ENCODE measurements at regions not wholly inside any gene's neighbourhood (a gene's known extent, or its start where the extent isn't known, plus 50 kb on each side); places are given as distances from the start of the nearest gene placed in this dataset.
"Not testable (repeated sequence)": the region's sequence is repeated elsewhere in the genome, so short reads cannot be mapped to it uniquely, and the experiment has no call there.

DNA sequence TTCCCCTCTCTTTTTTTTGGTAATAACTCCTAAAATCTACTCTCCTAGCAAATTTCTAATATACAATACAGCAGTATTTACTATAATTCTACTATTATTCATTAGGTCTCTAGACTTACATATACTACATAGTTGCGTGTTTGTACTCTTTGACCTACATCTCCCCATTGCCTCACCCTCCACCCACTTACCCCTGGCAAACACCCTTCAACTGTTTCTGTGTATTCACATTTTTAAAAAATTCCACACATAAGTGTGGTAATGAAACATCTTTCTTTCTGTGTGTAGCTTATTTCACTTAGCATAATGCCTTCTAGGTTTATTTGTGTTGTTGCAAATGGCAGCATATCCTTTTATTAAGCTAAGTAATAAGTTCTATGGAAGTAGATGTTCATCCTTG, 336.0 kb downstream of the CCDC85A start:
- DNase-seq, result no peak

DNA sequence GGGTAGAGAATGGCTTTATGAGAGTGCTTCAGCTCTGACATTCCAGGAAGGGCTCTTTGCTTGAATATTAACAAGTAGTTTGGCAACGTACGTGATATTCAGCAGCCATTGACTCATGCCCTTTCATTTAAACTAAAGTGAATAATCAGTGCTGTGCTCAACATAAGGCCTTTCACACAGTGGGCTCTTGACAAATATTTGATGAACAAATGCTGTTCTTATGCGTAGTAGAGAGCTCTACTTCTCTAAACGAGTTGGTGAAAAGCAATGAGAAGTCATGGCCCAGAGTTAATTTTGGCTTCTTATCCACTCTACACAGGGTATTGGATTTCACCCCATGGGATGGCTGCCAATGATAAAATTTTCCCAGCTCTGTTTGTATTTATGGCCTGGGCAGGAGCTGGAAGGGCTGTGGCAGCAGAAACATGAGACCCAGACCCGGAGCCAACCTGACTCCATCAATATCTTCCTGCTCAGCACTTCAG, 338.9 kb downstream of the CCDC85A start:
- DNase-seq, result no peak

DNA sequence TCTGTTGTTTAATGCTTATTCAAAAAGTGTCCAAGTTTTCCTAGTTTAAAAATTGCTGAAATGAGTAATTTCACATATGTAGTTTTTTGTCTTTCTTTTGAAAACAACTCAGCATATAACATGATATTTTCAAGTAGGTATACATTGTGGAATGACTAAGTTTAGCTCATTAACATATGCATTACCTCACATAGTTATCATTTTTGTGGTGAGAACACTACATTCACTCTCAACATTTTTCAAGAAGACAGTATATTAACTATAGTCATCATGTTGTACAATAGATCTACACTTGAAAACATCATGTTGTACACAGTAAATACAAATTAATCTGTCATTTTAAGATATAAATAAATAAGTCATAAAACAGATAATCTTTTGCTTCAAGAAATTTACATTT, 340.0 kb downstream of the CCDC85A start:
- DNase-seq, result no peak

DNA sequence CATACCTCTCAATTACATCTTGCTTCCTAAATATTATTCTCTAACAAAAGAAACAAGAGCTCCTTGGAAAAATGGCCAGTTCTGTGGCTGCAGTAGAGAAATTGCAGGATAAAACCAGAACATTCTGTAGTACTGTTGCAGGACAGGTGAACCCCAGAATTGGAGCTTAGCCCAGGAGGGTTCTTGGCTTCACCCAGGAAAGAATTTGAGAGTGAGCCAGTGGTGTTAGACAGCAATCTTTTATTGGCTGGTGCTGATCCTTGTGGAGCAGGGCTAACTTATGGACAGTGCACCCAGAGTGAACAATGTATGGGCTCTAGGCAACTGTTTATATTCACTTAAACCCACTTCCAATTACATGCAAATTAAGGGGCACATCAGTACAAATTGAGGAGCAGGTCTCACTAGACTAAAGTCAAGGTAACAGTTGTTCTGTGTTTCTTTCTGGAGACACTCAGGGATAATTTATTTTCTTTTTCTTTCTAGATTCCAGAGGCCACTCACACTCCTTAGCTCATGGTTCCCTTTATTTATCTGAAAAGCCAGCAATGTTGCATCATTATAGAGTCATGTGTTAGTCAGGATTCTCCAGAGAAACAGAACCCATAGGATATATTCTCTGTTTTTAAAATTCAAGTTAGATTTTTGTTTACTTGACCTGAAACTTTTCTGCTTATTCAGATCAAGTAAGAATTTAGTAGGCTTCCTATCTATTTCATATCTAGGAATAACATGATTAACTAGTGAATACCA, 348.1 kb downstream of the CCDC85A start:
- DNase-seq, result no peak

DNA sequence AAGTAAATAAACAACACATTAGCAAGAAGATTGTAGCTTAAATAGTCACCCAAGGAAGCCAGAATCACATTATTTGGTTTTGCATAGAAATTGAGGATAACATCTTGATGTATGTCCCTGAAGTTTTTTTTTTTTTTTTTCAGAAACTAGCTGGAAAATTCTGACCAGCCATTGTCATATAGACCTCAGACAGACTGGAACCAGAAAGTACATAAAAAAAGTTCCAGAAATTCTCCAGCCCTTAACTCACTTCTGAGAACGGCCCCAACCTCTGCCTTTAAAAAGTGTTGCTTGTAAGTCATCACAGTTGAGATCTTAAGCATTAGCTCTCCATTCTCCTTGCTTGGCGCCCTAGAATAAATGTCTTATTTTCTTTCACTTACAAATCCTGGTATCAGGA, 350.5 kb downstream of the CCDC85A start:
- DNase-seq, result no peak

DNA sequence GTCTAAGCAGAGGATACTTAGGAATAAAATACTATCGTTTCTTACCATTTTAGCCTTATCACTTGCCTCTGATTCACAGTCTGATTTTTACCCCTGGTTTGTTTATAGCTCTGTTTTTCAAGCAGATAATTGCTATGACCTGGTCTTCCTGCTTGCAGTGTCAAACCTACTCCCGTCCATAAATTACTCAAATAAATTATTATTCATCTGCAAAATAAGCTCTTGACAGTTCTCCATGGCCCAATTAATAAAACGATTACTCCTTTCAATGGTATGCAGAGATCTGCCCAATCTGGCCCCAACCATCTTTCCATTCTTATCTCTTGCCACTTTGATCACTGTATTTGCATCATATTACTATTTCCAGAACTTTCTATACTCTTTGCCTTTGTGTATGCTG, 354.0 kb downstream of the CCDC85A start:
- DNase-seq, result no peak

DNA sequence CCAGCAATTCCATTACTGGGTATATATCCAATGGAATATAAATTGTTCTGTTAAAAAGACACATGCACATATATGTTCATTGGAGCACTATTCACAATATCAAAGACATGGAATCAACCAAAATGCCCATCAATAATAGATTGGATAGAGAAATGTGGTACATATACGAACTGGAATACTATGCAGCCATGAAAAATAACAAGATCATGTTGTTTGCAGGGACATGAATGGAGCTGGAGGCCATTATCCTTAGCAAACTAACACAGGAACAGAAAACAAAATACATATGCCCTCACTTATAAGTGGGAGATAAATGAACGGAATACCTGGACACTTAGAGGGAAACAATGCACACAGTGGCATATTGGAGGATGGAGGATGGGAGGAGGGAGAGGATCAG, 355.8 kb downstream of the CCDC85A start:
- no peak for DNase-seq

DNA sequence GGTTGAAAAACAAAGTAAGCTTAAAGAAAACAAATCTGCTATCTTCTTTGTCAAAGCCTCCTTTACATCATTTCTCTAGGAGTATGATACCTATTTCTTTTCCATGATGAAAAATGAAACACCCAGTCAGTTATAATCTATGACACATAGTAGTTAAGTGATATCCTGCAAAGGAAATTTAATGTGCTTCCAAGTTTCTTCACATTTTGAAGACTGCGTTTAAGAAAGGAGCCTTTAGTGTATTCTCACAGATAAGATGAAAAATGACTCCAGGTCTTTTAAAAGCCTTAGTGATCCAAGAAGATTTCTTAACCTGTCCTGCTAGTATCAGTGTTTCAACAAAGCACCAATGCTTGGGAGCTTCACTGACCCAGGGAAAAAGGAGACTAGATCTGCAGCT, 356.7 kb downstream of the CCDC85A start:
- DNase-seq, result no peak

DNA sequence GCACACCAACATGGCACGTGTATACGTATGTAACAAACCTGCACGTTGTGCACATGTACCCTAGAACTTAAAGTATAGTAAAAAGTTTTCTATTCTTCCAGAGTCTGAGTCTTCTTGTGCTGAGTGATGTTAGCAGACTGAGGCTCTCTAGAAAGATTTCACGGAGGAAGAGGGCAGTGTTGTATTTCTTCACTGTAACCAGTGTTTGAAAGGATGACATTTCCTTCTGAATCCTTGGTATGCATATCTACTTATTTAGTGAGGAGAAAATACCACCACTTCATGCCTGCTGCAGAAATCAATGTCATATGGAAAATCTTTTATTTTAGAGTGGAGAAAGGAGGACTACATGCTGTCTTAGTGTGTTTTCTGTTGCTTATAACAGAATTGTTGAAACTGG, 357.1 kb downstream of the CCDC85A start:
- no peak for DNase-seq

DNA sequence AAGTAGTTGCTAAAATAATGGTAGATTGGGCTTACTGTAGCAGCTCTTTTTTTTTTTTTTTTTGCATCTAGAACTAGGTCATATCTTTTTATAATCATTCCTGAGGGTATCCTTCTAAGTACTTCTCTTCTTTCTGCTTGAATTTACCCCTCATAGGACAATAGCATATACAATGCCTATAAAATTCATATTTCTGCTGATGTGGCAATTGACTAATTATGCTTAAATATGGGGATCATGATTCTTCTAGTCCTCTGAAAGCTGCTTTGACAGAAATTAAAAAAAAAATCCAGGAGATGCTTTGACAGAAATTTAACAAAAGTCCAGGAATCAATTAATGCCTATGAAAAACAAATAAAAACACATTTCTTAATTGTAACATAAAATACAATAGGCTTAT, 358.4 kb downstream of the CCDC85A start:
- DNase-seq, result no peak

DNA sequence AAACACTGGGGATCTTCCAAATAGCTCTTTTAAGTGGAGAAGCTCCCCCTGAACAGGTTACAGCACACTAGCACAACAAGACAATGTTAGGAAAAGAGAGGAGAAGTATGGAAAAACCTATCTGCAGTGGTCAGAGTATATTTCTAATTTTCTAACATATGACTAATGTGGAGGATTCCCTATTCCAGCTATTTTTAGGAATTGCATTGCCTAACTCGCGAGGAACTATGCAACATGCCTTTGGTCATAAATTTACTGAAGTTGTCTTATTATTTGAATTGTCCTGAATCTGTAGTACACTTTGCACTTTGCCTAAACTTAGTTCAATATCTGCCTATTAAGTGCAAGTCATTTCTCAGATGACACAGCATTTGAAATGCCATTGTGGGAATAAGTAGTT, 381.4 kb downstream of the CCDC85A start:
- DNase-seq, result no peak

DNA sequence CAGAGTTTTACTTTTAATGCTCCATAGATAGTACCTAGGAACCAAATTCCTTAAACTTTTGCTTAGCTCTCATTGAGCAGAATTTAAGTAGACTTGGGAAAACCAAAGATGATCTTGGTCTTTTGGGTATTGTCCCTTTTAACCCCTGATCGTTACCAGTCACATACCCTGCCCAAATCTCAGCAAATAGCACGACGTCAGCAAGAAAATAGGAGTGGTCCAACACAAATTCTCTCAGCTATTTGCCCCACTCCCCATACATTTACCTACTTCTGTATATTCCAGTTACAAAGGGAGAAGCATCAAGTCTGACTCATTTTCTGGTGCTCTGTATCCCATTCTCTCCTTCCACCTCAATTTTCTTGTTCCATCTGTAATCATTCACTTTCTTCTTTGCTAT, 387.3 kb downstream of the CCDC85A start:
- DNase-seq, result no peak

DNA sequence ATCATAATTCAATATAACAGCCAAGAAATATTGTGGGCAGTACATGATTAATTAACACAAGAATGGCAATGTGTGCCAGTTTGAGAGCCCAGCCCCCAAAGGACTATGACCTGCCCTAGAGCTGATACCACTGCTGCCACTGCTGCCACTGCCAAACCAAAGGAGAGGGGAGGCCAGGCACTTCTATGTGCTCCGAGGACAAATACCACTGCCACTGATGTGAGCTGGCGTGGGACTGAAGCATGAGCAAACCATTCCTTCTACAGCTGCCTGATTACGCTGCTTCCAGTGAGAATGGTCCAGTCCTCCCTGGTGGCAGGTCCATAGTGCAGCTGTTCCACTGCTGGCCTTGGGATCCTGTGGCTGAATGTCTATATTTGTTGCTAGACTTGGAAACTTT, 392.2 kb downstream of the CCDC85A start:
- no peak for DNase-seq

DNA sequence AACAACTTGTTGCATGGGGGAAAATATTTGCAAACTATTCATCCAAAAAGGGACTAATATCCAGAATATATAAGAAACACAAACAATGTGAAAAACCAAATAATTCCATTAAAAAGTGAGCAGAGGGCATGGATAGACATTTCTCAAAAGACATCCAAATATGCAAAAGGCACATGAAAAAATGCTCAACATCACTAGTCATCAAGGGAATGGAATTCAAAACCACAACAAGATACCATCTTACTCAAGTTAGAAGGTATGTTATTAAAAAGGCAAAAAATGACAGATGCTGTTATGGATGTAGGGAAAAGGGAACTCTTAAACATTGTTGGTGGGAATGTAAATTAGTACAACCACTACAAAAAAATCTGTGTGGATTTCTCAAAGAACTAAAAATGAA, 396.5 kb downstream of the CCDC85A start:
- DNase-seq, result no peak

DNA sequence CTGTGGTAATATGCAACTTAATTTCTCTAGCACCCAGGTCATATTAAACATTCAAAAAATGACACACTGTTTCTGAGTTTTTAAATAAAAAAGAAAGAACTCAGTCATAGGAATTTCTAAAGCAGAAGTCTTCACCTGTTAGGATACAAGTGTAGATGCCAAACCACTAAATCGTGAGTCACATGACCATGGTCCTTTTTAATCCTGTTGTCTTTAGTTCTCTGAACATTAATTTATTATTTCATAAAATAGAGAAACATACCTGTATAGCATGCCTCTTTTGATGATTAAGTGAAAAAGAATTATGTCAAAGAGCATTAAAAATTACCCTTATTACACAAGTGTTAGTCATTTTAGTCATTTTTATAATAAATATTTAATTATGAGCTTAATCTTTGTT, 398.8 kb downstream of the CCDC85A start:
- DNase-seq, result no peak

DNA sequence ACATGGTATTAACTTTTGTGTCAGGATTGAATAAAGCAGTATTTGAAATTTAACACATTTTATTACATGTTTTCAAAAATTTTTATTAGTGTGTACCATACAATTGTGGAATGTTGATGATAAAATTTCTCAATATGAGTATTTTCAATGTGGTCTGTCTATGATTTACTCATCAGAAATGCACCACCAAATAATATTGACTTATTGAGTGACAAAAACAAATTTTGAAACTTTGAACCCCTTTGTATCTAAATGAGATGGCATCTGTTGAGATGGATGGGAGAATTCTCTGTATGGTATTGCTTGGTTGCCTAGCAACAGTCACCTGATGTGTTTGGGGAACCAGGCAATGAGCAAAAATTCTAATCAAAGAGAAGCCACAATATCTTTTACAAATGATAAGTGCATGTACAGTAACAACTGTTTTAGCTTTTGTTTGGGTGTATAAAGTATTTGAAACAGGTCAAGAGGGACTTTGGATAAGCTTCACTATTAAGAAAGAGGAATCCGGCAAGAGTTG, 400.1 kb downstream of the CCDC85A start:
- peak; percentile 8 for DNase-seq

DNA sequence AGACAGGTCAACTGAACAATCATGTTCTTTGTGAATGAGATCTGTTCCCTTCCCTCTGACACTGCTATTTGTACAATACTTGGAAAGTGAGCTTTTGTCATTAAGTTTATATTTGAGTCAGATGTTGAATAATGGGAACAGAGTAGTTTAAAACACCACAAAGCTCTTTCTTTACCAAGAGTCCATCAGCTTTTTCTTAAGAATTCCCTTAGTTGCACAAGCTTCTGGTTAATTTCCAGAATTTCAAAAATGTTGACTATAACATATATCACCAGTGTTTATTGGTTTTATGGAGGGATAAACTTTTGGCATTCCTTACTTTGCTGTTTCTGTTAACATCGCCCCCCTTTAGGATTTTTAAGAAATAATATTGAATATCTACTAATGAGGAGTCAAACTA, 403.7 kb downstream of the CCDC85A start:
- DNase-seq, result no peak

DNA sequence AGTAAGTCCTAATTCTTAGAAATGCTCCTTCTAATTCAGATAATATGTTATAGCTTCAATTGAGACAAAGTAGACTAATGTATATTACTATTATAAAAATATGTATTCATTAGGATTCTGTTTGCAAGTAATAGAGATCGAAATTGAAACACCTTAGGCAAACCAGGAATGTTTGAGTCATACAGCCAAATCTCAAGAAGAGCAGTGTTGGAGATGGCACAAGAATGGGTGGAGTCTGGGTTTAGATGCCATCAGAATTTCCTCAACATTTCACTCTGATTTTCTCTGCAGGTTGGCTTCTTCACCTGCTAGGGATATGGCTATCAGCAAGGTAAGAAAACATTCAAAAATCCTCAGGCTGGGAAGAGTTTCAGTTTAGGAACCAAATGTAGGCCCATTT, 405.4 kb downstream of the CCDC85A start:
- no peak for DNase-seq

DNA sequence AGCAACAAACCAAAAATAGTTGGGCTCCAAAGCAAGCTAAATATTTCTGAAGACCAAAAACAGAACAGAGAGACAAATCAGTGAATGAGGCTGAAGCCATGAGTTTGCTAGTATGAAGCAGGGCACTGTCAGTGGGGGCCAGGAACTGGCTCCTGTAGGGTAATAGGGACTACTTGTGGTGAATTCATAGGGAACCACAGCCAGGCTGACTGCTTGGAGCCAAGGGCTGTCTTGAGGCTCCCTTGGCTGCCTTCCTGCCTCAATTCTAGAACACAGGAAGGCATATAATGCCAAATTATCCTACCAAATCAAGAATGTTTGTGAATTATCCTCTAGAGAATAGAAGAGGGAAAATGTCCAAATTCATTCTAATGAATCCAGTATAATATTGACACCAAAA, 406.0 kb downstream of the CCDC85A start:
- DNase-seq, result no peak

DNA sequence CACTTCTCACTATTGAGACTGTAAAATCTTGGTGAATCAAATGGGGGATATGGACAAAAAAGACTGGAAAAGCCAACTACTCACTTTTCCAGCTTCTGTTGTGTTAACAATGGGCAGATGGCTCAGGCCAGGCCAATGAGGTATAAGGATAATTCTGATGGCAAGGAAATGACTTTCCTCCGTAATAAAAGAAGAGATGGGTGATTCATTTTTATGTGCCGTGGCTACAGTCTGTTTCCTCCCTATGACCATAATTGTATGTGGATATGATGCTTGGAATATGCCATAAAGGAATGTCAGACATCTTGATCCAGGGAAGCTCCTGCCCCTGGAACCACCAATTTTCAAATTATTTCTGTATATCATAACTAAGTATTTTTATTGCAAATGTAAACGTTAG, 406.8 kb downstream of the CCDC85A start:
- DNase-seq, result no peak

DNA sequence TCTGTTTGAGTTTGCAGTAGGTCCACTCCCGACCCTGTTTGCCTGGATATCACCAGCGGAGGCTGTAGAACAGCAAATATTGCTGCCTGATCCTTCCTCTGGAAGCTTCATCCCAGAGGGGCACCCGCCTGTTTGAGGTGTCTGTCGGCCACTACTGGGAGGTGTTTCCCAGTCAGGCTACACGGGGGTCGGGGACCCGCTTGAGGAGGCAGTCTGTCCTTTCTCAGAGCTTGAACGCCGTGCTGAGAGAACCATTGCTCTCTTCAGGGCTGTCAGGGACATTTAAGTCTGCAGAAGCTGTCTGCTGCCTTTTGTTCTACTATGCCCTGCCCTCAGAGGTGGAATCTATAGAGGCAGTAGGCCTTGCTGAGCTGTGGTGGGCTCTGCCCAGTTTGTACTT, 422.3 kb downstream of the CCDC85A start:
- not testable (repeated sequence) for DNase-seq

DNA sequence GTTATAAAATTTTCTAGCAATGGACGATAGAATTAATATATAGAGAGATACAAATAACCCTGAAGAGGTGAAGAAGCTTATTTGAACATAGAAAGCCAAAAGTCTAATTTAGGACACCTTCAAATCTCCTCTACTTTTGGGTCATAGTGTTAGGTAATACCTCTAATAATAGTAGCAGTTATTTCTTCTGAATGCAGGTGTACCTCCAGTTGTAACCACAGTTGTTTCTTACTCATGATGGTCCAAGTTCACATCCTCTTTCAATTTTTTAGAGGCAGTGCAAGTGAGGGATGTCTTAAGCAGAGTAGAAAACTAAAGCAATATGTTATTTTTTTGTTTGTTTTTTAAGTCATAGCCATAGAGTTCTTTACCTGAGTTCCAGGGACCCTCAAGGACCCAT, 429.5 kb downstream of the CCDC85A start:
- DNase-seq, result no peak

DNA sequence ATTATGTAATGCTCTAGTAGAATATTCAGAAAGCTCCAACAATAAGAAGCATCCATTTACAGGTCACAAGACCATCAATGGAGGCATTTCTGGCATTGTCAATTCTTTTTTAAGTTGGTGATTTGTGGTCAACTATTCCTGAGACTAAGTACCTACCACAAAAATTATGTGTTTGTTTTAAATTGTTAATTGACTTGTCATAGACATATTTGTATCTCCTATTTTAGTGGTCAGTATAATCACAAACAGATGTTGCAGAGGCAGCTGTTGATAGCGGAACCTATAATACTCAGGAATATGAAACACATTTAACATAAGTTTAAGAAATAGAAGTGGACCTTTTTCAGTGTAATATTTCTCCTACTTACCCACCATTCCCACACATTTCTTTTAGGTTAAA, 430.1 kb downstream of the CCDC85A start:
- no peak for DNase-seq

DNA sequence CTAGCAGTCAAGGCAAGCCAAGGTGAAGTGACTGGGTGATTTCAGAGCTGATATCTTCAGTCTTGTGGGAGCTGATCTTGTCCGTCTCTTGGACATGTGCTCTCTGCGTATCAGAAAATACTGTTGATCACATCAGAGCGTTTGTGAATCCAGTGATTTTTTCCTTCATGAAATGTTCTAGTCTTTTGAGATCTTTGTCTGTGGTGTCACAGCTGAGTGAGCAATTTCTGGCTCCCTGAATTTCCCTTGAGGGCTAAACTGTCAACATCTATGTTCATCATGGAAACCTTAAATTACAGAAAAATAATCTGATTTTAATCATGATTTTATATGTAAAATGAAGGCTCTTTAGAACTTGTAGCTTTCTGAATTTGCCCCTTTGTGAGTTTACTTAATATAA, 432.0 kb downstream of the CCDC85A start:
- peak; percentile 51 for DNase-seq

DNA sequence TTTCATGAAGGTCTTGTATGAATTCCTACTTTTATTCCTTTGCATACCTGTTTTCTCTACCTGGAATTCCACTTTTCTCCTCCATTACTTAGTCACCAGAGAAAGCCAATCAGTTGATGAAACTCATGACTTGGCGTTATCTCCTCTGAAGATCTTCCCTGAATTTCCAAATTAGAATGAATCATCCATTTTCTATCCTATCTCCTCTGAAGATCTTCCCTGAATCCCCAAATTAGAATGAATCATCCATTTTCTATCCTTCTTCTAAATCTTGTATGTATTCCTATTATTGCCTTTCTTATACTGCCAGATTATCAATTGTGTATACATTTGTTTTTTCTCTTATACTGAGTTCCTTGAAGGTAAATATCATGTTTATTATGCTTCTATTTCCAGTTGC, 440.4 kb downstream of the CCDC85A start:
- DNase-seq, result no peak

All from retina (tissue), 1 donor.